HUDEP-2 (cell line): ENCODE measurements at regions not wholly inside any gene's neighbourhood (a gene's known extent, or its start where the extent isn't known, plus 50 kb on each side); places are given as distances from the start of the nearest gene placed in this dataset.

Source experiments
- DNase-seq, 76 experiments: peaks; one replicate each; lab custom pipeline; 2025; ENCODE audit not compliant: unreplicated experiment in 76 of 76; lab: John Stamatoyannopoulos, UW

- no peak for DNase-seq
Observed at GRCh38 chr3:73901686-73902085, 276.9 kb upstream of the PDZRN3 start.

- DNase-seq: no peak
Observed at GRCh38 chr3:73894474-73895213, 269.9 kb upstream of the PDZRN3 start.

- no peak for DNase-seq
Observed at GRCh38 chr3:73893089-73893488, 268.3 kb upstream of the PDZRN3 start.

- no peak for DNase-seq
Observed at GRCh38 chr3:73885862-73886261, 261.1 kb upstream of the PDZRN3 start.

GRCh38 chr3:73884361-73884760 is 259.6 kb upstream of the PDZRN3 start:
- DNase-seq: no peak

GRCh38 chr3:73883497-73883896 is 258.8 kb upstream of the PDZRN3 start:
- DNase-seq: no peak

GRCh38 chr3:73874606-73875369 is 250.0 kb upstream of the PDZRN3 start:
- DNase-seq: no peak

- DNase-seq: no peak
Observed at GRCh38 chr3:73874161-73874560, 249.4 kb upstream of the PDZRN3 start.

GRCh38 chr3:73868688-73869315 is 244.1 kb upstream of the PDZRN3 start:
- DNase-seq: peak in 4 of 76 experiments; percentile 1 to 14 (median 2)

- no peak for DNase-seq
Observed at GRCh38 chr3:73867524-73867923, 242.8 kb upstream of the PDZRN3 start.

GRCh38 chr3:73866846-73867245 is 242.1 kb upstream of the PDZRN3 start:
- no peak for DNase-seq

GRCh38 chr3:73863546-73864079 is 238.9 kb upstream of the PDZRN3 start:
- DNase-seq: no peak

GRCh38 chr3:73855813-73856212 is 231.1 kb upstream of the PDZRN3 start:
- no peak for DNase-seq

GRCh38 chr3:73848173-73848906 is 223.6 kb upstream of the PDZRN3 start:
- no peak for DNase-seq

- DNase-seq: no peak
Observed at GRCh38 chr3:73846951-73847350, 222.2 kb upstream of the PDZRN3 start.

- no peak for DNase-seq
Observed at GRCh38 chr3:73839032-73839431, 214.3 kb upstream of the PDZRN3 start.

GRCh38 chr3:73835945-73836344 is 211.2 kb upstream of the PDZRN3 start:
- no peak for DNase-seq

GRCh38 chr3:73832426-73832825 is 207.7 kb upstream of the PDZRN3 start:
- DNase-seq: no peak

- no peak for DNase-seq
Observed at GRCh38 chr3:73828348-73828747, 203.6 kb upstream of the PDZRN3 start.

GRCh38 chr3:73827725-73828211 is 203.0 kb upstream of the PDZRN3 start:
- DNase-seq: no peak

GRCh38 chr3:73827204-73827603 is 202.5 kb upstream of the PDZRN3 start:
- DNase-seq: no peak
